ENCODE measurements at regions not wholly inside any gene's neighbourhood (a gene's known extent, or its start where the extent isn't known, plus 50 kb on each side); places are given as distances from the start of the nearest gene placed in this dataset.
"Not testable (repeated sequence)": the region's sequence is repeated elsewhere in the genome, so short reads cannot be mapped to it uniquely, and the experiment has no call there.

GRCh38 chrX:9349572-9350494 is 115.0 kb upstream of the TBL1X start:
- DNase-seq, result no peak

- DNase-seq, result no peak
These were observed 113.7 kb upstream of the TBL1X start for GRCh38 chrX:9351126-9351525.

- no peak for DNase-seq
These were observed 112.6 kb upstream of the TBL1X start for GRCh38 chrX:9352243-9352642.

- no peak for DNase-seq
These were observed 112.0 kb upstream of the TBL1X start for GRCh38 chrX:9352694-9353411.

GRCh38 chrX:9354918-9355317 is 109.9 kb upstream of the TBL1X start:
- no peak for DNase-seq

- no peak for DNase-seq
These were observed 109.1 kb upstream of the TBL1X start for GRCh38 chrX:9355739-9356138.

GRCh38 chrX:9356846-9357245 is 108.0 kb upstream of the TBL1X start:
- DNase-seq, result no peak

- DNase-seq, result peak; percentile 15
These were observed 107.2 kb upstream of the TBL1X start for GRCh38 chrX:9357518-9358114.

- DNase-seq, result no peak
These were observed 102.4 kb upstream of the TBL1X start for GRCh38 chrX:9362363-9362928.

- no peak for DNase-seq
These were observed 97.4 kb upstream of the TBL1X start for GRCh38 chrX:9367421-9367820.

- no peak for DNase-seq
These were observed 96.6 kb upstream of the TBL1X start for GRCh38 chrX:9368262-9368661.

GRCh38 chrX:9369802-9370291 is 95.0 kb upstream of the TBL1X start:
- no peak for DNase-seq

- DNase-seq, result no peak
These were observed 94.0 kb upstream of the TBL1X start for GRCh38 chrX:9370893-9371292.

- DNase-seq, result no peak
These were observed 92.0 kb upstream of the TBL1X start for GRCh38 chrX:9372866-9373265.

GRCh38 chrX:9373789-9374188 is 91.1 kb upstream of the TBL1X start:
- no peak for DNase-seq

- DNase-seq, result no peak
These were observed 90.3 kb upstream of the TBL1X start for GRCh38 chrX:9374555-9374954.

- no peak for DNase-seq
These were observed 88.7 kb upstream of the TBL1X start for GRCh38 chrX:9376111-9376510.

- not testable (repeated sequence) for DNase-seq
These were observed 87.6 kb upstream of the TBL1X start for GRCh38 chrX:9377216-9377615.

GRCh38 chrX:9378980-9379696 is 85.7 kb upstream of the TBL1X start:
- DNase-seq, result no peak

- DNase-seq, result no peak
These were observed 84.9 kb upstream of the TBL1X start for GRCh38 chrX:9379697-9380551.

- no peak for DNase-seq
These were observed 81.2 kb upstream of the TBL1X start for GRCh38 chrX:9383655-9384054.

- DNase-seq, result no peak
These were observed 76.4 kb upstream of the TBL1X start for GRCh38 chrX:9388450-9388849.
